ENCODE measurements at regions not wholly inside any gene's neighbourhood (a gene's known extent, or its start where the extent isn't known, plus 50 kb on each side); places are given as distances from the start of the nearest gene placed in this dataset.

- H3K27ac ChIP-seq, result no peak overlapping the region
- H3K4me3 ChIP-seq, result no peak overlapping the region
- no peak for TF ChIP-seq CTCF (IDR thresholded peaks at IDR 0.05)
- no peaks in the 10 kb centered on the region for H3K27me3 ChIP-seq
- H3K4me1 ChIP-seq, result peaks cover 0 to 11% (median 0%) of the 10 kb centered on the region in 4 donors
- no peaks in the 10 kb centered on the region for H3K9me3 ChIP-seq
- DNase-seq, result no peak
- intact Hi-C loops (cut with DNase I; ENCODE audit: low total_unique reads), result no loop called here
- H3K36me3 ChIP-seq, result no peaks in the 10 kb centered on the region
Measured at GRCh38 chr3:106830334-106830733, 546.9 kb upstream of the CCDC54 start.

- no peaks in the 10 kb centered on the region for H3K9me3 ChIP-seq
- no peak overlapping the region for H3K4me3 ChIP-seq
- intact Hi-C loops (cut with DNase I; ENCODE audit: low total_unique reads), result no loop called here
- H3K27ac ChIP-seq, result no peak overlapping the region
- H3K4me1 ChIP-seq, result peaks cover 0 to 13% (median 1%) of the 10 kb centered on the region in 4 donors
- TF ChIP-seq CTCF (IDR thresholded peaks at IDR 0.05), result no peak
- H3K36me3 ChIP-seq, result no peaks in the 10 kb centered on the region
- no peaks in the 10 kb centered on the region for H3K27me3 ChIP-seq
- DNase-seq, result no peak
Measured at GRCh38 chr3:106836906-106837305, 540.3 kb upstream of the CCDC54 start.

DNA sequence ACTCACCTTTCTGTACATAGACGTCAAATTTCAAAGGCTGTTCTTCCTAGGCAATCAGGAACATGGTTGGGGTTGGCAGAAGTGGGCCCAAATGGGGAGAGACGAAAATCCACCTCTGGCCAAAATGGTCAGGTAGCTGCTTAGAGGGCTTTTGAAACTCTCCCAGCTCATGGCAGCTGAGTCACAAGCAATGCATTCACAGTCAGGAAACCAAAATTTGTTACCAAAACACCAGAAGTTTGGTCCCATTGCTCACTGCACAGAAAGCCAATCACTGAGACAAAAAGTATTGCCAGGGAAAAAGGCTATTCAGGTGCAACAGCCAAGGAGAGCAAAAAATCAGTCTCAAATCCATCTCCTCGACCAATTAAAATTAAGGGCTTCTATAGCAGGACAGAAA lies 539.6 kb upstream of the CCDC54 start:
- Histone ChIP-seq H3K27ac (no peak overlapping the region), H3K4me3 (no peak overlapping the region), H3K36me3 (no peaks in the 10 kb centered on the region), H3K4me1 (peaks cover 0 to 13% (median 1%) of the 10 kb centered on the region in 4 donors), H3K27me3 (no peaks in the 10 kb centered on the region), H3K9me3 (no peaks in the 10 kb centered on the region)
- DNase-seq, result no peak
- TF ChIP-seq CTCF (IDR thresholded peaks at IDR 0.05), result no peak
- intact Hi-C loops (cut with DNase I; ENCODE audit: low total_unique reads), result no loop called here

DNA sequence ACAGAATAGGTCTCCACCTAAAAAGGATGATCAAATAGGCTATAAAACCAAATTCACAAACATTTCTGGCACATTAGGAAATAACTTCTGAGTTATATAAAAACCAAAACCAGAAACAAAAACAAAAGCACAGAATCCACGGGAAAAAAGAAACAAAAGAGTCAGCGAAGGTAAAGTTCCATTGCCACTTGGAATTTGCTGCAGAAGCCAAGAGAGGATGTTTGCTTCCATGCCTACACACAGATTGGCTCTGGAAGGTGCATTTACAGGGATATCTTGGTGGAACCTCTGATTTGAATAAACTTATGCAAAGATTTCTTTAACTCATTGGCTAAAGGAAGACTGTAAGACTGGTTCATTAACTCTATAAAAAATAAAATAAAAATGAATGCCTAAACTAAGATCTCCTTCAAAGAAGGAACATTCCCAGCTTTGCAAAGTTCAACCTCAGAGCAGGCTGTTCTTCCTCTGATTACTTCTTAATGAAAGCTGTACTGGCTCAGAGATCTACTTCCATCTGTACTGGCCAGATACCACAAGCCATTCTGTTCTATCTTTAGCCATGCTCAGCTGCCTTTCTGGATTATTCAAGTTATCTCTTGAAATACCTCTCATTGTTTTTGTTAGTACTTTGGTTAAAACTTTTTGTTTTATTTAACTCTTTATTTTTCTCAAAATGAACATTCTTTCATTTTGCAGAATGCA lies 537.5 kb upstream of the CCDC54 start:
- H3K27ac ChIP-seq, result peak overlapping the region in 1 of 2 donors; percentile 33
- no peak overlapping the region for H3K4me3 ChIP-seq
- peaks cover 0 to 13% (median 1%) of the 10 kb centered on the region in 4 donors for H3K4me1 ChIP-seq
- TF ChIP-seq CTCF (IDR thresholded peaks at IDR 0.05), result no peak
- no peaks in the 10 kb centered on the region for H3K9me3 ChIP-seq
- H3K36me3 ChIP-seq, result no peaks in the 10 kb centered on the region
- intact Hi-C loops (cut with DNase I; ENCODE audit: low total_unique reads), result no loop called here
- DNase-seq, result no peak
- no peaks in the 10 kb centered on the region for H3K27me3 ChIP-seq

- Histone ChIP-seq H3K4me3 (no peak overlapping the region), H3K4me1 (peaks cover 0 to 13% (median 1%) of the 10 kb centered on the region in 4 donors), H3K36me3 (no peaks in the 10 kb centered on the region), H3K27me3 (no peaks in the 10 kb centered on the region), H3K27ac (no peak overlapping the region), H3K9me3 (no peaks in the 10 kb centered on the region)
- no peak for TF ChIP-seq CTCF (IDR thresholded peaks at IDR 0.05)
- DNase-seq, result no peak
- intact Hi-C loops (cut with DNase I; ENCODE audit: low total_unique reads), result no loop called here
Measured at GRCh38 chr3:106840319-106840718, 536.9 kb upstream of the CCDC54 start.

Data from tibial artery (tissue), 4 donors.